GM12878 (cell line): ENCODE measurements at regions not wholly inside any gene's neighbourhood (a gene's known extent, or its start where the extent isn't known, plus 50 kb on each side); places are given as distances from the start of the nearest gene placed in this dataset.

Source experiments
- ATAC-seq: fragments of 200-7000 bp; cut with Tn5 transposase; 3 replicates; pipeline ENCODE4 v1.9.1; 2020; ENCODE audit warnings: mild to moderate bottlenecking, moderate library complexity
- BruUV-seq: library from RNA; stranded (reverse); fragments of 400-500 nt; replicated peaks from 2 replicates; lab custom pipeline; 2021; lab: Mats Ljungman, UMichigan
- CTCF ChIA-PET: fragments of 300-600 bp; sonication (Branson Sonifier 250); formaldehyde crosslinking; extraction: SDS; loops from one replicate; lab custom pipeline; 2021; ENCODE audit warnings: inconsistent platforms; lab: Yijun Ruan, JAX
- POLR2A ChIA-PET: fragments of 350-600 bp; formaldehyde crosslinking; extraction: SDS; loops from one replicate; lab custom pipeline; 2021; ENCODE audit warnings: inconsistent platforms; lab: Charles Lee
- RAD21 ChIA-PET: fragments of 300-600 bp; sonication (Branson Sonifier 250); formaldehyde crosslinking; loops from one replicate; lab custom pipeline; 2023; ENCODE audit warnings: antibody characterized with exemption; ENCODE audit not compliant: unreplicated experiment; lab: Charles Lee
- SMC1A ChIA-PET: fragments of 300-600 bp; sonication (Branson Sonifier 250); formaldehyde crosslinking; loops from one replicate; lab custom pipeline; 2023; ENCODE audit not compliant: unreplicated experiment, uncharacterized antibody; lab: Charles Lee
- DNase-seq: peaks from one replicate; pipeline ENCODE4 v3.0.0-alpha.2; 2011; ENCODE audit warnings: low read depth, low spot score
- FAIRE-seq: peaks from 3 replicates; lab custom pipeline; 2011; peaks lifted over from hg19 to GRCh38; lab: Jason Lieb, UNC
- H2AFZ ChIP-seq: 2 replicates; pipeline ENCODE4 v1.6.0; 2011; ENCODE audit warnings: low read depth, low read length, control low read depth; ENCODE audit not compliant: control insufficient read depth
- H3K27ac ChIP-seq: 2 replicates; pipeline ENCODE4 v1.5.1; 2011; ENCODE audit warnings: control low read depth; ENCODE audit not compliant: control insufficient read depth, insufficient read depth
- H3K27me3 ChIP-seq, 2 experiments: replicated peaks in 1 of 2; 2 replicates each; pipeline versions ENCODE4 v1.6.0 to v1.6.1; 2011; ENCODE audit warnings: low read length in 1 of 2; ENCODE audit not compliant: control insufficient read depth in 2 of 2, insufficient read depth in 2 of 2
- H3K36me3 ChIP-seq, 2 experiments: 2 replicates each; pipeline ENCODE4 v1.5.1; 2011; ENCODE audit warnings: low read length in 1 of 2; ENCODE audit not compliant: control insufficient read depth in 2 of 2, insufficient read depth in 2 of 2
- H3K4me1 ChIP-seq: 2 replicates; pipeline ENCODE4 v1.6.1; 2011; ENCODE audit warnings: mild to moderate bottlenecking, low read length, moderate library complexity, mixed read lengths; ENCODE audit not compliant: control insufficient read depth, insufficient read depth
- H3K4me2 ChIP-seq: 2 replicates; pipeline ENCODE4 v1.6.0; 2011; ENCODE audit warnings: control low read depth; ENCODE audit not compliant: control insufficient read depth, insufficient read depth
- H3K4me3 ChIP-seq: fragments of 200-600 bp; sonication (generic); 2 replicates; pipeline ENCODE4 v1.5.1; 2016
- H3K79me2 ChIP-seq: 2 replicates; pipeline ENCODE4 v1.6.0; 2011; ENCODE audit warnings: low read length; ENCODE audit not compliant: control insufficient read depth, insufficient read depth
- H3K9ac ChIP-seq: 2 replicates; pipeline ENCODE4 v1.8.0; 2011; ENCODE audit warnings: low read length, control low read depth, mixed read lengths; ENCODE audit not compliant: control insufficient read depth, insufficient read depth
- H3K9me3 ChIP-seq: replicated peaks from 3 replicates; pipeline ENCODE4 v1.5.1; 2011; ENCODE audit warnings: mild to moderate bottlenecking, low read length; ENCODE audit not compliant: control insufficient read depth, insufficient read depth
- H4K20me1 ChIP-seq: 2 replicates; pipeline ENCODE4 v1.6.0; 2011; ENCODE audit not compliant: control insufficient read depth, insufficient read depth
- CBX3 ChIP-seq: fragments of 200-600 bp; sonication (generic); IDR thresholded peaks from 2 replicates; pipeline ENCODE4 v1.6.1; 2016; ENCODE audit warnings: low read depth, borderline replicate concordance
- CHD1 ChIP-seq: IDR thresholded peaks from 2 replicates; pipeline ENCODE4 v1.6.1; 2012; ENCODE audit warnings: low read depth, low read length, improper control_type of control experiment
- CHD4 ChIP-seq: fragments of 200-600 bp; sonication (generic); IDR thresholded peaks from 2 replicates; pipeline ENCODE4 v1.6.1; 2016; ENCODE audit warnings: mild to moderate bottlenecking
- EED ChIP-seq: sonication (generic); IDR thresholded peaks from 2 replicates; pipeline ENCODE4 v1.6.1; 2016; ENCODE audit warnings: antibody characterized with exemption, low read depth
- HDAC2 ChIP-seq: fragments of 200-600 bp; sonication (generic); IDR thresholded peaks from 2 replicates; pipeline ENCODE4 v1.6.1; 2017
- HDAC6 ChIP-seq: fragments of 200-600 bp; sonication (generic); IDR thresholded peaks from one replicate; pipeline ENCODE4 v1.8.0; 2017; ENCODE audit warnings: antibody characterized with exemption; ENCODE audit not compliant: unreplicated experiment
- IRF4 ChIP-seq: IDR thresholded peaks from 2 replicates; pipeline ENCODE4 v1.6.1; 2011; ENCODE audit warnings: low read depth, low read length
- LARP7 ChIP-seq: fragments of 450-650 bp; IDR thresholded peaks from 2 replicates; pipeline ENCODE4 v1.6.1; 2017; ENCODE audit warnings: mild to moderate bottlenecking
- MEF2A ChIP-seq: IDR thresholded peaks from 2 replicates; pipeline ENCODE4 v1.6.1; 2011; ENCODE audit warnings: low read depth, mild to moderate bottlenecking, low read length, moderate library complexity; ENCODE audit not compliant: insufficient read depth
- MEF2B ChIP-seq: fragments of 450-650 bp; IDR thresholded peaks from 2 replicates; pipeline ENCODE4 v1.6.1; 2018; ENCODE audit warnings: mild to moderate bottlenecking, moderate library complexity; ENCODE audit not compliant: partially characterized antibody, poor library complexity, severe bottlenecking
- PAX8 ChIP-seq: fragments of 450-650 bp; IDR thresholded peaks from 2 replicates; pipeline ENCODE4 v1.6.1; 2017; ENCODE audit warnings: mild to moderate bottlenecking, moderate library complexity
- PML ChIP-seq: IDR thresholded peaks from 2 replicates; pipeline ENCODE4 v1.6.1; 2012; ENCODE audit warnings: low read length, inconsistent platforms
- RAD21 ChIP-seq: IDR thresholded peaks from 2 replicates; pipeline ENCODE4 v1.6.1; 2011; ENCODE audit warnings: mild to moderate bottlenecking, low read depth, low read length, moderate library complexity; ENCODE audit not compliant: insufficient read depth
- RCOR1 ChIP-seq: conservative IDR thresholded peaks from 2 replicates; pipeline ENCODE4 v1.6.1; 2012; ENCODE audit warnings: low read depth, low read length, improper control_type of control experiment
- SREBF1 ChIP-seq: IDR thresholded peaks from 2 replicates; pipeline ENCODE4 v1.6.1; 2012; ENCODE audit warnings: mild to moderate bottlenecking, low read length
- ZNF274 ChIP-seq: IDR thresholded peaks from one replicate; pipeline ENCODE4 v1.8.0; 2011; ENCODE audit not compliant: insufficient read length, insufficient read depth
- WGBS: methylation state at CpG from one replicate; pipeline ENCODE4 v1.1.6; 2016; ENCODE audit warnings: low lambda C conversion rate; ENCODE audit not compliant: insufficient replicate concordance, insufficient coverage; ENCODE audit errors: missing lambda C conversion rate; 5-methylcytosine and 5-hydroxymethylcytosine counted together
- in situ Hi-C: fragments of 300-500 bp; cut with MboI; formaldehyde crosslinking; loops from 9 replicates; pipeline ENCODE4 v1.14.3; 2018; ENCODE audit warnings: mixed read lengths
- intact Hi-C: fragments of 100-400 bp; cut with micrococcal nuclease; formaldehyde crosslinking; loops from one replicate; pipeline ENCODE4 v1.14.2; 2022; ENCODE audit not compliant: unreplicated experiment
- TF ChIP-seq, protein P1 (sequence below): fragments of 450-650 bp; IDR thresholded peaks from 2 replicates; pipeline ENCODE4 v1.6.1; 2016; ENCODE audit warnings: mild to moderate bottlenecking, moderate library complexity, borderline replicate concordance

DNA sequence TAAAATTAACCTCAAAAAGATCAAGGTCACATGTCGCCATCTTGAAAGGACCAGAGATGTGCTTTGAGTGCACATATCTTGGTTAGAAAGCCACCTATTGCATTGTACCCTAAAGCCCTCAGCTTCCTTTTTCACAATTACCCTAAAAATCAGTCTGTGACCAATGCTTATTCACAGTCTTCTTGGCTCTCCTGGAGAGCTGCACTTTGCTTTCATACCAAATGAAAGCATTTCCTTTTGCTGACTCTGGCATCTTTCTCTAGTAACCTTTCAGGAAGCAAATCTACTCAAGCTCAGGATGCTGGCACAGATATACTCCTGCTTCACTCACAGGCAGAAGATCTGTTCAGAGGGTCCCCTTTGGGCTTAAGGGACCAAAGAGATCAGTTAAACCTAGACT, 160.7 kb upstream of the PUM3 start:
- Histone ChIP-seq H3K4me3 (no peak overlapping the region), H3K79me2 (no peaks in the 10 kb centered on the region), H3K27ac (no peak overlapping the region), H3K9ac (no peak overlapping the region), H2AFZ (no peak overlapping the region), H3K27me3 (no peaks in the 10 kb centered on the region), H3K9me3 (no peaks in the 10 kb centered on the region; the same call in 2 of the 3 replicates), H4K20me1 (no peaks in the 10 kb centered on the region), H3K4me2 (no peak overlapping the region), H3K36me3 (no peaks in the 10 kb centered on the region), H3K4me1 (no peaks in the 10 kb centered on the region)
- 35% methylated on average over 1 of the region's 1 CpG for WGBS
- ATAC-seq (no peak), FAIRE-seq (no peak), DNase-seq (no peak)
- in situ Hi-C loops (no loop called here), intact Hi-C loops (no loop called here)
- POLR2A ChIA-PET, result no interaction called here
- RAD21 ChIA-PET, result no interaction called here
- CTCF ChIA-PET, result interaction anchor here (0.7 kb wide), 1 partner anchor 10 kb away, joined by 3 read pairs; no protein-coding TSS in a partner anchor
- SMC1A ChIA-PET, result interaction anchor here (0.7 kb wide), 1 partner anchor 90 kb away, joined by 3 read pairs; no protein-coding TSS in a partner anchor
- no TSS peak for BruUV-seq
- no peak for TF ChIP-seq SREBF1
- TF ChIP-seq RCOR1, result no peak
- no peak for TF ChIP-seq CHD1
- no peak for TF ChIP-seq CBX3

DNA sequence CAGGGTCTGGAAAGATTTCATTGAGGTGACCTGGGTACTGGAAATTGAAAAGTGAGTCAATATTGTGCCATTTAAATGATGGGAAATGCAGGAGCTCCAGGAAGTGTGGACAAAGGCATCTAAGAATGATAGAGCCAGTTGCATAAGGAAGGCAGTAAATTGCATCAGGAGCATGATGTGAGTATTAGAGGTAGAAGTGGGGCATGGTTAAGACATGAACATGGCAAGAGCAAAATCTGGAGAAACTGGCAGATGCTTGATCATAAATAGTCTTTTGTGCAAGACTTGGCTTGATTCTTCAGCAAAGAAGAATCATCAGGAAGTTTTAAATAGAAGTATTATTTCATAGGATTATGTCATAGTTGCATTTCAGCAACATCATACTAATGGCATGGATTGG, 157.4 kb upstream of the PUM3 start:
- Histone ChIP-seq H3K79me2 (no peaks in the 10 kb centered on the region), H3K27me3 (no peaks in the 10 kb centered on the region), H3K4me2 (no peak overlapping the region), H3K4me3 (no peak overlapping the region), H3K27ac (no peak overlapping the region), H3K9ac (no peak overlapping the region), H3K9me3 (no peaks in the 10 kb centered on the region), H4K20me1 (no peaks in the 10 kb centered on the region), H3K4me1 (no peaks in the 10 kb centered on the region), H3K36me3 (no peaks in the 10 kb centered on the region), H2AFZ (no peak overlapping the region)
- BruUV-seq, result no TSS peak
- intact Hi-C loops (no loop called here), in situ Hi-C loops (no loop called here)
- no peak for ATAC-seq
- DNase-seq, result no peak
- ChIA-PET SMC1A (no interaction called here), POLR2A (no interaction called here), CTCF (no interaction called here), RAD21 (no interaction called here)
- FAIRE-seq, result no peak
- TF ChIP-seq IRF4 (no peak), LARP7 (no peak), MEF2A (no peak), EED (no peak), HDAC6 (no peak), RAD21 (no peak), CHD4 (no peak), HDAC2 (no peak), MEF2B (no peak), PML (no peak), PAX8 (no peak), ZNF274 (no peak)
- TF ChIP-seq, protein P1, sequence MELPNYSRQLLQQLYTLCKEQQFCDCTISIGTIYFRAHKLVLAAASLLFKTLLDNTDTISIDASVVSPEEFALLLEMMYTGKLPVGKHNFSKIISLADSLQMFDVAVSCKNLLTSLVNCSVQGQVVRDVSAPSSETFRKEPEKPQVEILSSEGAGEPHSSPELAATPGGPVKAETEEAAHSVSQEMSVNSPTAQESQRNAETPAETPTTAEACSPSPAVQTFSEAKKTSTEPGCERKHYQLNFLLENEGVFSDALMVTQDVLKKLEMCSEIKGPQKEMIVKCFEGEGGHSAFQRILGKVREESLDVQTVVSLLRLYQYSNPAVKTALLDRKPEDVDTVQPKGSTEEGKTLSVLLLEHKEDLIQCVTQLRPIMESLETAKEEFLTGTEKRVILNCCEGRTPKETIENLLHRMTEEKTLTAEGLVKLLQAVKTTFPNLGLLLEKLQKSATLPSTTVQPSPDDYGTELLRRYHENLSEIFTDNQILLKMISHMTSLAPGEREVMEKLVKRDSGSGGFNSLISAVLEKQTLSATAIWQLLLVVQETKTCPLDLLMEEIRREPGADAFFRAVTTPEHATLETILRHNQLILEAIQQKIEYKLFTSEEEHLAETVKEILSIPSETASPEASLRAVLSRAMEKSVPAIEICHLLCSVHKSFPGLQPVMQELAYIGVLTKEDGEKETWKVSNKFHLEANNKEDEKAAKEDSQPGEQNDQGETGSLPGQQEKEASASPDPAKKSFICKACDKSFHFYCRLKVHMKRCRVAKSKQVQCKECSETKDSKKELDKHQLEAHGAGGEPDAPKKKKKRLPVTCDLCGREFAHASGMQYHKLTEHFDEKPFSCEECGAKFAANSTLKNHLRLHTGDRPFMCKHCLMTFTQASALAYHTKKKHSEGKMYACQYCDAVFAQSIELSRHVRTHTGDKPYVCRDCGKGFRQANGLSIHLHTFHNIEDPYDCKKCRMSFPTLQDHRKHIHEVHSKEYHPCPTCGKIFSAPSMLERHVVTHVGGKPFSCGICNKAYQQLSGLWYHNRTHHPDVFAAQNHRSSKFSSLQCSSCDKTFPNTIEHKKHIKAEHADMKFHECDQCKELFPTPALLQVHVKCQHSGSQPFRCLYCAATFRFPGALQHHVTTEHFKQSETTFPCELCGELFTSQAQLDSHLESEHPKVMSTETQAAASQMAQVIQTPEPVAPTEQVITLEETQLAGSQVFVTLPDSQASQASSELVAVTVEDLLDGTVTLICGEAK, result no peak
